HG03442 (cell line): ENCODE measurements at regions not wholly inside any gene's neighbourhood (a gene's known extent, or its start where the extent isn't known, plus 50 kb on each side); places are given as distances from the start of the nearest gene placed in this dataset.

Source experiments
- ATAC-seq: cut with Tn5 transposase; IDR thresholded peaks from one replicate; pipeline ENCODE4 v1.9.1; 2021; ENCODE audit warnings: mild to moderate bottlenecking, moderate library complexity; ENCODE audit not compliant: unreplicated experiment

DNA sequence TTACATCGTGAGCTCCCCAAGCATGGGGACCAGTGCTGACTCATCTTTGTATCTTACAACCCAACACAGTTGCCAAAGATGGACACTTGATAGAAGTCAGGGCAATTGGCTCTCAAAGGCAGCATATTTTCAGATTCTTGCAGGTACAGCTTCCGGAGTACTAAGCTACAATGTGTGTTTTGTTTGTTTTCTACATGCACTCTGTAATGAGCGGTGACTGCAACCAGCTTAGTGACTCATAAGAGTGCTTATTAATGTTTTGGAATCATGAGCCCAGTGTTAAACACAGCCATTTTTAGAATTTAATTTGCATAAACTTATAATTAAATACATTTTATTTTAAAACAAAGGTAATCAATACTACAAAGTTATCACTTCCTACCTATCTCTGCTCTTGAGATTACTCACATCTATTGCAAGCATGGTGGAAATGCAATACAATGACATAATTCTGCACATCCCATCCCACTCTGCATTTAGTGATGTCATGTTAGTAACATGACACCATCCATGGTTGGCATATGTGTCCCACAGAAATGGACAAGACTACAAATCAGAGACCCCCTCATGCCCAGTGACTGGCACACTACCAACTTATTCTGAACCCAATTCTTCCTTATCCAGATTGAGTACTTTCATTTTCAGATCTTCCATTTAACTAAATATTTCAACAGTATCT lies 399.8 kb upstream of the ST6GAL2 start:
- no peak for ATAC-seq

GRCh38 chr2:107290041-107290440 lies 404.1 kb upstream of the ST6GAL2 start:
- no peak for ATAC-seq

DNA sequence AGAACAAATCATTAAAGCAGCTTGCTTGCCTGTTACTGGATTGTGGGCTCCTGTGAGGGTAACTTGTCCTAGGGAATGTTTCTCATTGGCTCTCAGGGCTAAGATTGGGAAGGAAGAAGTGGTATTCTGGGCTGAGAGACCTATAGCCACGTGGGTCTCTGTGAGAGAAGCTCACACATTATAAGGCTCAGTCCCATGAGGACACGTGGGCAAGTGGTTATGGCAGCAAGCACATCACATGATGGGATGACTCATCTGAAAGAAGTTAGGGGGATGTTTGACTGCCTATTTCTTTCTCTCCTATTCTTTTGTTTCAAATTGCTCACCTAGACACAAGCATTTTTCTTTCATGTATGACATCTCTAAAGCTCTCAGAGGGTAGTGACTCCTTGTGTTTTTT lies 418.0 kb upstream of the ST6GAL2 start:
- no peak for ATAC-seq

DNA sequence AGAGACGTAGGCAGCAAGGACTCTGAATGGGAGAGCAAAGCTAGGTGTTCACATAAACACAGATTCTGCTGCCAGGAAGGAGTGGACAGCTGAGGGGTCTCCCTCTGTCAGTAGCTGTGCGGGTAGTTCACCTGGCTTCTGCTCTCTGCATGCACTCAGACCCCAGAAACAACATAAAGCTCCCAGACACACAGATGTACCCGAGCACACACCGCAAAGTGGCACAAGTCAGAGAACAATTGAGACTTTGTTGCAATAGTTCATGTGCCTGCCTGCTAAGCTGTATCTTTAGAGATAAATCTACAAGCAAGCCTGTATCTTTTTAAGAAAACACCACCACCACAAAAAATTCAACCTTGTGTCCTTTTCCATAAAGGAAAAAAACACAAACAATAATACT lies 420.0 kb upstream of the ST6GAL2 start:
- no peak for ATAC-seq

DNA sequence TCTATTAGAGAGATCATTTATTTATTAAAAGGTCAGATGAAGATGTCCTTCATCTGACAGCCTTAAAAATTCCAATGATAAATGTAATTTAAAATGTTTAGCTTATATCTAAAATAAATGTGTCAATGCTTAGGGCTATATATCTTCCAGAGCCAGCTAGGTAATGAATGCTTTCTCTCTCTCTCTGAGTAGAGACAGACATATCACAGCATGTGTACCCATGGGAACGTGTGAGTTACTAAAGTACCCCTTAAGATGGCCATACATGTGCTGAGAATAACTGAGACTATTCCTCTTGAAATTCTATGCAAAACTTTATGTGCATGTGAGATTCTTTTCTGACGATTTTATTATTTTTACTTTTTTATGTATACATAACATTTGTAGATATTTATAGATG lies 420.9 kb upstream of the ST6GAL2 start:
- no peak for ATAC-seq

GRCh38 chr2:107308835-107309234 lies 422.9 kb upstream of the ST6GAL2 start:
- no peak for ATAC-seq

DNA sequence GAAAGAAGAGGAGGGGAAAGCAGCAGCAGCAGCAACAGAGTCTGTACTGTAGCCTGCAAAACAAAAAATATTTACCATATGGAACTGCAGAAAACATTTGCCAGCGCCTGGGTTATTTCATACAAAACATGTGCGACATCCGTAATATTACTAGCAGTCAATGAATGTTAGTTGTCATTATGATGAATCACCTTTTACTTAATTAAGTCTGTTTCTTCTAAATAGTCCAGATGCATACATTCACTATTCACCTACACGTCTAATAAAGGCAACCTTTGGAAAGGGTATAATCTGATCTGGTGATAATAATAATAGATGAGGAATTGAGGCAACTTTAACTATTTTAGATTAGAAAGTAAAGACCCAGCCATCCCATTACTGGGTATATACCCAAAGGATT lies 426.3 kb upstream of the ST6GAL2 start:
- ATAC-seq = no peak

DNA sequence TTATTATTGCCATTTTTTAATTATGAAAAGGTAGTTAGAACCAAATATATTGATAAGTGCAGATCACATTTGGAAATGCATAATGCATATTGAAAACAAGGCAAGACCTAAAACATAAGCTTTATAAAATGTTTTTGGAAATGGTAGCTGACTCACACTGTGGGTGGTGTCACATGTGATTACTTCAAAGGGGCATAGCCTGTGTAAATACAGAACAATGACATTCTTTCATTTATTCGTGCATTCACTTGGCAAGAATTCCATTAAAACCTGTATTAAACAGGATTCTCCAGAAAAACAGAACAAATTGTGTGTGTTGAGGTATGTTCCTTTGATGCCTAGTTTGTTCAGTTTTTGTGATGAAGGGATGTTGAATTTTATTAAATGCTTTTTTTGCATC lies 427.3 kb upstream of the ST6GAL2 start:
- ATAC-seq = no peak

GRCh38 chr2:107320881-107321280 lies 434.9 kb upstream of the ST6GAL2 start:
- ATAC-seq = no peak

- no peak for ATAC-seq
Measured at GRCh38 chr2:107322416-107322815, 436.4 kb upstream of the ST6GAL2 start.

DNA sequence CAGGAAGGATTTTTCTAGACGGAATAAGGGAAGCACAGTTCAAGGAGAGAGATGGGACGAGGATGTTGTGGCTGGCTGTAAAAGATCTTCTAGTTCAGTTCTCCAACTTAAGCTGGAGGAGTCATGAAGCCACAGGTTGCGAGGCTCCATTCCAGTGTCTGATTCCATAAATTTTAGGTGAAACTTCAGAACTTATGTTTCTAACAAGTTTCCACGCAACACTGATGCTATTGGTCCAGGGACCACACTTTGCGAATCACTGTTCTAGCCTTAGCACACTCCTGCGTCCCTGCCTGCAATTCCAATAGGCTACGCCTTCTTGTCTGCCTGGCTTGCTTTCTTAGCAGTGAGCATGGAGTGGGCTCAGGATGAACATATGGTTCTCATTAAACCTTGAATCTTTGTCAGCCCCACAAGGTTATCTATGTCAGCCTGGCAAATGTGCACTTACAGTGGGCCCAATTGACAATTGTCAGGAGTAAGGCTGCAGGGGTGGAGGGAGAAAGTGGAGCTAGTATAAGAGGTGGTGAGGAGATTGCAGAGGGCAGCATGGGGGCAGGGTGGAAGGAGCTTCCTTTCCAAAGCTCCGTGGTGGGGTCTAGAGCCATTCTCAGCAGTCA lies 438.1 kb upstream of the ST6GAL2 start:
- ATAC-seq = no peak

- no peak for ATAC-seq
Measured at GRCh38 chr2:107325981-107326786, 440.2 kb upstream of the ST6GAL2 start.

DNA sequence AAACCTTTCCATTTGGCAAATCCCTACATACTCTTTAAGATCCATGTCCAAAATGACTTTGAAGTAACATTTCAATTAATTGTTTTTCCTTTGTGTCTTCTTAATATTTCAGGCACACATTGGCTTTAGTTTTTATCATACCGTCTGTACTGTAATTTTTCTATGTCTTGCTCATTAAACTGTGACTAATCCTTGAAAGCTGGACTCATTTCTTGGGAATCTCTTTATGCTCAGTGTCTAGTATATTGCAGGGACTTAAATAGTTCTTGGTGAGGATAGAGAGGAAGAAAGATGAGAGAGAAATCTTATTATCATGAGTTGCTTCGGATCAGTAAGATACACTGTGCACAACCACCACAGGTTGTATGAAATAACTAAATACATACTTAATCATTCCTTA lies 448.3 kb upstream of the ST6GAL2 start:
- ATAC-seq = no peak

DNA sequence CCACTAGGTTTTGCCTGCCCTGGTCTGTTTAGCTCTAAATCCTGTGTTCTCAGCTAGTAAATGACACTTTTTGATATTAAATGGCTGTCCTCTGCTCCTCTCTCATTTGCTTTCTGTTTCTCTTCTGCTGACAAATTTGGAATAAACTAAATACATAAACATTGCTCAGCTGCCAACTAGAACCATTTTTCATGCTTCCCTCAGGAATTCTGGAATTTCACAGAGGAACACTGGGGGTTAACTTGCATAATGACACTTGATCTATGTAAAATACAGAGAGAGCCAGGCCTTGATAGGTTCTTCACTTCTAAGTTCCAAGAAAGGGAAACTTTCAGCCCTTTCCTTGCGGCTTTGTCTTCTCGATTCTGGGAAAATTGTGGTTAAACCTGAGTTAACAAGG lies 450.6 kb upstream of the ST6GAL2 start:
- ATAC-seq = no peak

GRCh38 chr2:107337209-107337898 lies 451.4 kb upstream of the ST6GAL2 start:
- ATAC-seq = no peak

GRCh38 chr2:107338059-107338458 lies 452.1 kb upstream of the ST6GAL2 start:
- ATAC-seq = no peak

GRCh38 chr2:107338571-107338970 lies 452.6 kb upstream of the ST6GAL2 start:
- ATAC-seq = no peak

DNA sequence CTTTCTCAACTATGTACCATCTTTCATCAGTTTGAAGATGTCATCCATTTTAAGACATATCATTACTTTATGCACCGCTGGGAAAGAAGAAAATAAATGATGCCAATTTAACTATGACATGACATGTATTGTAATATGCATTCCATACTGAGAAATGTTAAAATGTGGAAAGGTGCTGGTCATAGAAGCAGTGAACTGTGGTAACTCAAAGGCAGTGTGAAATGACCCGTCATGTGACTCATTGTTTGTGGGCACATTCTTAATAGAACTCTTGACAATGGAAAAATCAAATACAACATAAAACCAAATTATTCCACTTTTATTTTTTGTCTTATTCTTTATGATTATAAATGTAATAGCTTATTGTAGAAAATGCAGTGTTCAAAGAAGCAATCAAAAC lies 455.0 kb upstream of the ST6GAL2 start:
- ATAC-seq = no peak

DNA sequence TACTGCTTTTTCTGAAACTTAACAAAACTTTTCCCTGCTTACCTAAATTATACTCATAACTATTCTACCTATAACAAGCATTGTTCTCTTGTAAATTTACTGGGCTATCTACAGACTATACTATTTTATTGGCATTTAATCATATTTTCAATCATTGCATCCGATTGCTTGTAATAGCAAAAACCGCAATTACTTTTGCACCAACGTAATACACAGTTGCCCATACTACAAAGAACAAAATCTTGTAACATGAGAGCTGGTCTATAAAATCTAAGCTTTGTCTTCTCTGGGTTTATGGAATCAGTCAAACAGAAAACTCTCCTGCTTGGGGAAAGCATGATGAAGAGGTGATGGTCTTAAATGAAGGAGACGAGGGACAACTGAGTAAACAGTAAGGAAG lies 463.4 kb upstream of the ST6GAL2 start:
- no peak for ATAC-seq

DNA sequence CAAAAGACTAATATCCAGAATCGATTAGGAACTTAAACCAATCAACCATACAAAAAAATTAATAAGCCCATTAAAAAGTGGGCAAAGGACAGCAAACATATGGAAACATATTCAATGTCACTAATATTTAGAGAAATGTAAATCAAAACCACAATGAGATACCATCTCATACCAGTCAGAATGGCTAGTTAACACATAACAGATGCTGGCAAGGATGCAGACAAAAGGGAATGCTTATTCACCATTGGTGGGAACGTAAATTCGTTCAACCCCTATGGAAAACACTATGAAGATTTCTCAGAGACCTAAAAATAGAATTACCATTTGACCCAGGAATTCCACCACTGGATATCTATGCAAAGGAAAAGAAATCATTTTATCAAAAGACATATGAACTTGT lies 468.2 kb upstream of the ST6GAL2 start:
- no peak for ATAC-seq

DNA sequence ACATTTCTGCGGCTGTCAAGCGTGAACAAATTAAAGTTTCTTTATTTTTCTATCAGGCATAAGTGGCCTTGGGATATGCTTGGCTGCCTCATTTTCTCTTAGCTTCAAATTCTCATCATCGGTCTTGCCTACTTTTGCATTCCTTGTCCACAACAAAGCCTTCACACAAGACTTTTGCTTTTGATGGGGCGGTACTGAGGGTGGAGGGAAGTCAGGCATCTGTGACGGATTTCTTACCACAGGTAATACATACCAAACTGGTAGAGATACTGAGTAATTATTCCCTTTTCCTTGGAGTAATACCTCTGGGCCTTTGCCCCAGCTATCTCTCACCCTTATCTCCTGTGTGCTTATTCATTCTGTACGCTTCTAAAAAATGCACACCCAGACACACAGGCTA lies 468.3 kb upstream of the RGPD4 start:
- ATAC-seq = no peak

DNA sequence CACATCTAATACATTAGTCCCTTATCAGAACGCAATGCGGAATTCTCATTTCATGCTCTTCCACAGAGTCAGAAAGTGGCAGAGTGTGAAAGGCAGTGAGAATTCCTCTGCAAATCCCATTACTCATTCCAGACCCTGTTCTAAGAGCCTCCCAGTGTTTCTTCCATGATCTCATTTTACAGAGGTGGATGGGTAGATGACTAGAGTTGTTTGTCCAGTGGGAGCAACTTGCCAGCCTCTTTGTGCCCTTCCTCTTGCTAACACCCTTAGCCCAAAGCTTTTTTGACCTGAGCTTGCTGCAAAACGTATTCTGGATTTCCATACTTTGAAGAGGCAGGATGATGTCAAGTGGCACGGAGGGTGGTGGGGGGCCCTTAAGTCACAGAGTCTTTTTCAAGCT lies 467.7 kb upstream of the RGPD4 start:
- no peak for ATAC-seq
